ENCODE measurements at regions not wholly inside any gene's neighbourhood (a gene's known extent, or its start where the extent isn't known, plus 50 kb on each side); places are given as distances from the start of the nearest gene placed in this dataset.

DNA sequence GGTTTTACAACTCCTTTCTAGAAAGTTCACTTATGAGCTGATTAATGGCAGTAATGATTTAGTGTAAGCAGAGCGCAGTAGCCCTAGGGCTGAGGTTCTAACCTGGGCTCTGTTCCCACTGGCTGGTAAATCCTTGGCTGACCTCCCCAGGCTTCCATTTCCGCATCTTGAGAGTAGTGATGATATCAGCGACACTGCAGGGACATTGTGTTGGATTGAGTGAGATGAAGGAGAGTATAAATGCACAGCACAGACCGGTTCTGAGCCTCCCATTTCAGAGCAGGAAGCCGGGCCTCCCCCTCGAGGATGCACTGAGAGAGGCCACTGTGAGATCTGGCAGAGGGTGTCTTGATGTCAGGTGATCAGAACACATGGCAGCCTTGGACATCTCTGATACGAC is 477.2 kb upstream of the SULF2 start:
- no peak for DNase-seq (ENCODE audit: low spot score)
- no peaks in the 10 kb centered on the region for H3K36me3 Mint-ChIP-seq
- H3K9me3 Mint-ChIP-seq: peaks cover 9% of the 10 kb centered on the region
- Histone ChIP-seq H3K27me3 (no peaks in the 10 kb centered on the region), H3K27ac (no peak overlapping the region), H3K4me1 (no peaks in the 10 kb centered on the region), H3K4me3 (no peak overlapping the region), H3F3A (ENCODE audit: low read depth) (no peaks in the 10 kb centered on the region), H4K20me1 (ENCODE audit: low read depth) (no peaks in the 10 kb centered on the region), H3K79me2 (ENCODE audit: low read depth) (no peaks in the 10 kb centered on the region), H3K36me3 (no peaks in the 10 kb centered on the region), H3K9me3 (ENCODE audit: low read depth) (no peaks in the 10 kb centered on the region), H3K9ac (no peak overlapping the region), H2AFZ (replicated peaks) (no peak overlapping the region), H3K4me2 (no peak overlapping the region)
- TF ChIP-seq, protein P1, sequence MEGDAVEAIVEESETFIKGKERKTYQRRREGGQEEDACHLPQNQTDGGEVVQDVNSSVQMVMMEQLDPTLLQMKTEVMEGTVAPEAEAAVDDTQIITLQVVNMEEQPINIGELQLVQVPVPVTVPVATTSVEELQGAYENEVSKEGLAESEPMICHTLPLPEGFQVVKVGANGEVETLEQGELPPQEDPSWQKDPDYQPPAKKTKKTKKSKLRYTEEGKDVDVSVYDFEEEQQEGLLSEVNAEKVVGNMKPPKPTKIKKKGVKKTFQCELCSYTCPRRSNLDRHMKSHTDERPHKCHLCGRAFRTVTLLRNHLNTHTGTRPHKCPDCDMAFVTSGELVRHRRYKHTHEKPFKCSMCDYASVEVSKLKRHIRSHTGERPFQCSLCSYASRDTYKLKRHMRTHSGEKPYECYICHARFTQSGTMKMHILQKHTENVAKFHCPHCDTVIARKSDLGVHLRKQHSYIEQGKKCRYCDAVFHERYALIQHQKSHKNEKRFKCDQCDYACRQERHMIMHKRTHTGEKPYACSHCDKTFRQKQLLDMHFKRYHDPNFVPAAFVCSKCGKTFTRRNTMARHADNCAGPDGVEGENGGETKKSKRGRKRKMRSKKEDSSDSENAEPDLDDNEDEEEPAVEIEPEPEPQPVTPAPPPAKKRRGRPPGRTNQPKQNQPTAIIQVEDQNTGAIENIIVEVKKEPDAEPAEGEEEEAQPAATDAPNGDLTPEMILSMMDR (IDR thresholded peaks at IDR 0.05): no peak
- peaks cover 15% of the 10 kb centered on the region for H3K4me1 Mint-ChIP-seq
- H3K27me3 Mint-ChIP-seq (ENCODE audit: insufficient read depth, low read depth): peaks cover 7% of the 10 kb centered on the region
- H3K27ac Mint-ChIP-seq: no peak overlapping the region
- H3K4me3 Mint-ChIP-seq: no peak overlapping the region

DNA sequence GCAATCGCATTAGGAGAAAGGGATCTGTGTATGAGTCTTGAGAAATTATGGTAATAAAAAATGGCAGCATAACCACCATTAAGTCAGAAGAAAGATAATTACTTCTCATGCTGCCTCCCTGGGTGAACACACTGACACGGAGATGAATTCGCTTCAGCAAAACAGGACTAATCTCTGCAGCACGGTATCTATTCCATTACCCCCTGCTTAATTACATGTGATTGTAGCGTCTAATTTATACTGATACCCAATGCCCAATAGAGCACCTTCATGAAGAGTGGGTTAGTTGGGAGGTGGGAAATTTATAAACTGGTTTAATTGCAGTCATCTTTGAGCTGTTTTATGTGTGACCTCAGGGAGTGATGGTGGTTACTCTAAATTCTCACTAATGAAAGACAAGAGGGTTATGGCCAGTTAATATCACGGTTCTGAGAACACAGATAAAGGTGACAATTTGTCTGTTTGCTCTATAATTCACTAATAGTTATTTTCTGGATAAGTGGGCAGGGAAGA is 476.2 kb upstream of the SULF2 start:
- no peaks in the 10 kb centered on the region for H3K4me1 ChIP-seq
- H3K9me3 ChIP-seq (ENCODE audit: low read depth): no peaks in the 10 kb centered on the region
- H3K4me3 ChIP-seq: no peak overlapping the region
- H2AFZ ChIP-seq (replicated peaks): no peak overlapping the region
- no peaks in the 10 kb centered on the region for H3K79me2 ChIP-seq (ENCODE audit: low read depth)
- no peak overlapping the region for H3K4me2 ChIP-seq
- Mint-ChIP-seq H3K9me3 (peaks cover 12% of the 10 kb centered on the region), H3K4me3 (no peak overlapping the region), H3K36me3 (no peaks in the 10 kb centered on the region), H3K4me1 (peaks cover 15% of the 10 kb centered on the region), H3K27ac (no peak overlapping the region), H3K27me3 (ENCODE audit: insufficient read depth, low read depth) (peaks cover 7% of the 10 kb centered on the region)
- no peak for DNase-seq (ENCODE audit: low spot score)
- H4K20me1 ChIP-seq (ENCODE audit: low read depth): no peaks in the 10 kb centered on the region
- no peak overlapping the region for H3K27ac ChIP-seq
- no peaks in the 10 kb centered on the region for H3F3A ChIP-seq (ENCODE audit: low read depth)
- no peak overlapping the region for H3K9ac ChIP-seq
- TF ChIP-seq, protein P1 (IDR thresholded peaks at IDR 0.05): no peak
- TF ChIP-seq EZH2 (IDR thresholded peaks at IDR 0.05): no peak
- no peaks in the 10 kb centered on the region for H3K36me3 ChIP-seq
- no peaks in the 10 kb centered on the region for H3K27me3 ChIP-seq

DNA sequence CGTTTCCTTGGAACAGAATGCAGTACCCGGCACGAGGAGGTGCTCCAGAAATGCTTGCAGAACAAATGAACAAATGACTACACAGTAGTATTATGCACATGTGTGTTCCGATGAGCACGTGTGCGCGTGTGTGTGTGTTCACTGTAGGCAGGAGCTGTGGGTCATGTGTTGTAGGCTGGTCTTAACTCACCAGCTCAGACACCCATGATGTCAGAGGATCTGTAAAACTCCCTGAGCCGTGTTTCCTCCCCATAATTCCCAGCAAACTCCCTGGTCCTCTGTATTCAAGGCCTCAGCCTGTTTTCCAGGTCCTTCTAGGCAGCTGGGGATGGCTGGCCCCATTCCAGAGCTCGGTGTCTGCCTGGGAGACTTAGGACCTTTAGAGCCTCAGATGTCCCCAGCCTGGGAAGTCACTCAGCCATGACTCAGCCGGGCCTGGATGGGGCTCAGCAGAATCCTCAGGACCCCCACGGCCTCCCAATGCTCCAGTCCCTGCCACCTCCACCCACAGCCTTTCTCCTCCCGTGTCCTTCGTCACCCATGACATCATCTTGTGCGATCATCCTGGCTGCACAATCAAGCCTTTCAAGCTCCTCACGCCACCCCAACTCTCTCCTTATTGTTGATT is 475.0 kb upstream of the SULF2 start:
- H2AFZ ChIP-seq (replicated peaks): no peak overlapping the region
- H3K27me3 ChIP-seq: no peaks in the 10 kb centered on the region
- H3K9ac ChIP-seq: no peak overlapping the region
- Mint-ChIP-seq H3K27me3 (ENCODE audit: insufficient read depth, low read depth) (peaks cover 7% of the 10 kb centered on the region), H3K36me3 (no peaks in the 10 kb centered on the region), H3K4me3 (no peak overlapping the region), H3K27ac (peak overlapping the region; percentile 72), H3K4me1 (peaks cover 7% of the 10 kb centered on the region), H3K9me3 (peaks cover 20% of the 10 kb centered on the region)
- H3K79me2 ChIP-seq (ENCODE audit: low read depth): no peaks in the 10 kb centered on the region
- no peaks in the 10 kb centered on the region for H3F3A ChIP-seq (ENCODE audit: low read depth)
- H3K4me2 ChIP-seq: no peak overlapping the region
- no peak overlapping the region for H3K4me3 ChIP-seq
- no peaks in the 10 kb centered on the region for H3K36me3 ChIP-seq
- peaks cover 6% of the 10 kb centered on the region for H3K9me3 ChIP-seq (ENCODE audit: low read depth)
- no peak overlapping the region for H3K27ac ChIP-seq
- no peak for DNase-seq (ENCODE audit: low spot score)
- TF ChIP-seq EZH2phosphoT487 (IDR thresholded peaks at IDR 0.05) (no peak), EZH2 (IDR thresholded peaks at IDR 0.05) (no peak)
- TF ChIP-seq, protein P1 (IDR thresholded peaks at IDR 0.05): no peak
- no peaks in the 10 kb centered on the region for H4K20me1 ChIP-seq (ENCODE audit: low read depth)
- no peaks in the 10 kb centered on the region for H3K4me1 ChIP-seq
